NCI-H1092 (cell line): ENCODE measurements at regions not wholly inside any gene's neighbourhood (a gene's known extent, or its start where the extent isn't known, plus 50 kb on each side); places are given as distances from the start of the nearest gene placed in this dataset.
"Not testable (repeated sequence)": the region's sequence is repeated elsewhere in the genome, so short reads cannot be mapped to it uniquely, and the experiment has no call there.

ENCODE experiments used
- DNase-seq: peaks from one replicate; lab custom pipeline; 2025; lab: John Stamatoyannopoulos, UW

DNA sequence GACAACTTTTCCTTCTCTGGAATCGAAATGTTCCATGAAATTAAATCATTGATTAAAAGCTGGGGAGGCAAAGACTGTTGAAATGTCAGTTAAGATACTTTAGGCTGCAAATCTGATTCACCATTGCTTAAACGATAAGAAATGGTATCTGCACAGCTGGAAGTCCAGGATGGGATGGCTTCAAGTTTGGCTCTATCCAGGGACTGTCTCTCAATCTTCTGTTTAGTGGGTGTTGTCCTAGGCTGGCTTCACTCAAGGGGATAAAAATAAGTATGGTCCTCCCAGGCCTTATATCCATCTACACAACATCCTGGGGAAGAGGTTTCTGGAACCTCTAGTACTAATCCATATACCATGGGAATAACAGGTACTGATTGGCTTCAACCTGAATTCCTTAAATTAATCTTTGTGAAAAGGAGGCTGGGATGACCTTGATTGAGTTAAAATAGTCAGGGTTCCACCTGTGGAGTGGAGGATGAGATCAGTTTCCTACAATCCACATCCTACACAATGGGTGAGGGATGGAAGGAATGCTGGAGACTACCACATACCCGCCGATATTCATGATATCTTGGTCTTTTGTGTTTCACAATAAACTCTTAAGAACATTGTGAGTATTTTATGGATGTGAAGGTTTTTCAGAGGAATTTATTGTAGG is 156.0 kb upstream of the L3MBTL4 start:
- no peak for DNase-seq

GRCh38 chr18:6571239-6571602 is 156.5 kb upstream of the L3MBTL4 start:
- no peak for DNase-seq

- DNase-seq, result not testable (repeated sequence)
These were observed 157.3 kb upstream of the ARHGAP28 start for GRCh38 chr18:6572192-6572591.

DNA sequence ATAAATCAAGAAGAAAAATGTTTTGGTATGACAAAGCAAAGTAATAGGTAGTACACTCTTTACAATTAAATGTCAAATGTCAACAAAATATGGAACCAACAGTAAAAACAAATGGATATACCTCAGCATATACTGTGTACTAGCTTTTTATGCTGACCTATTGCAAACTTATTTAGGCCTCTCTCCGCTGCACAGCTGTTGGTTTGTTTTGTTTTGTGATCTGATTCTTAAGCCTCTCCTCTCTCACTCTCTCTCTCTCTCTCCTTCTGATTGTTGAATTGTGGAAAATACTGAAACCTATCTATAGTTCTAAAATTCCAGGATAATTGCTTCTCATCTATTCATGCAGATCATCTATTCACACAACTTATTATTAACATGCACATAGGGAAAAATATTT is 154.9 kb upstream of the ARHGAP28 start:
- no peak for DNase-seq

DNA sequence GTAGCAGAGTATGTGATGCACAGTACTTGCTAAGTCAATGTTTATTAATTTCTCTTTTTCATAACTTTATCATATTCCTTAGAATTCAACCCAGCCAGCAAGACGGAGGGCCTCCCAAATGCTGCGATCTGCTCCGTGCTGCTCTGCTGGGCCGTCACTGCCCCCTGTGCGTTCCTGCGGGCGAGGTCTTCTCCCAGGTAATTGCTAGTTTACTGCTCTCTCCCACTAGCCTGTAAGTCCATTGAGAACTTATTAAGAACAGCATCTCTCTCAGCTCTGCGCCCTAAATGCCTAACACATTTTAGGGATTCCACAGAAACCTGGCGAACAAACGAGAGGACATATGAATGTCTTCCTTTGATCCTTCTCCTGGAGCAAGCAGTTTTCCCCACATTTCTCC is 153.6 kb upstream of the ARHGAP28 start:
- DNase-seq, result no peak

DNA sequence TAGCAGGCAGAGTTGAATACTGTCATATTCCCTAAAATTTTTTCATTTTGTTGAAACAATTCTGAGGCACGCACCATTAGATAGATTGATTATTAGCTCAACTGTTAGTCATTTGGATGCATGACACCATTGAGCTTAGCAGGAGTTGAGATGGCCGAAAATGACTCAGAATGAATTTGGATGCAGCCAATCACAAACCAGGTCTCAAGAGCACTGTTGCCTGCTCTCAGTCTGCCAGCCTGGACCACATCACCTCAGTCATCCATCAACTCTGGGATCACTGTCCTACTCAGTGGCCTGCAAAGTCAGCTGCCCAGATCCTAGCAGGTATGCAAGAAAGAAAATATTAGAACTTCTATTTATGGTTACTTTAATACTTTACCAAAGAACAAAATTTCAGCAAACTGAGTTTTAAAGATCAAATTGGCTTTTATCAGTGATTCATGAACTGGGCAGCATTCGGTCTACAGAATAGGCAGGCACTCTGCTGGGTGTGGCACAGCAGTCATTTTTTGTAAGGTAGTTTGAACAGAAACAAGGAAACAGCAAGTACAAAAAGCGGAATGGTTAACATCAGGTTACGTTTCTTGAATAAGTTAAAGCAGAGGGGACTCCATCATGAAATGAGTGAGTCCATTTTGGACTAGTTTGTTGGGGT is 152.7 kb upstream of the ARHGAP28 start:
- no peak for DNase-seq

DNA sequence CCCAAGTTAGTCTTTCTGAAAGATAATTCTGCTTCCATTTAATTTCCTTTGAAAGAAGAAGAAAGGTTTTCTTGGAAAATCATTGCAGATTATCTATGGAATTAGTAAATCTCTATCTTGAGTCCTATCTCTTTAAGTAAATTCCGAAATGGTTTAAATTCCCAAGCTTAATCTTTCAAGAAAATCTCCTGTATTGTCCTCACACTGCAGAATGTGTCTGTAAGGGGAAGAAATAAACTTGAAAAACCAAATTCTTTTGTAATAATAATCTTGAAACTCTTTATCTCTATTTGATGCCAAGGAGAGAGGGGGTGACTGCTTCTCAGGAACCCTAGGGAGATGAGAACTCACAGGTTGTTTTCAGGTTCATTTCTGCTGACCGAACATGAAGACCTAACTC is 150.8 kb upstream of the ARHGAP28 start:
- DNase-seq, result no peak

GRCh38 chr18:6579486-6579885 is 150.0 kb upstream of the ARHGAP28 start:
- DNase-seq, result no peak

DNA sequence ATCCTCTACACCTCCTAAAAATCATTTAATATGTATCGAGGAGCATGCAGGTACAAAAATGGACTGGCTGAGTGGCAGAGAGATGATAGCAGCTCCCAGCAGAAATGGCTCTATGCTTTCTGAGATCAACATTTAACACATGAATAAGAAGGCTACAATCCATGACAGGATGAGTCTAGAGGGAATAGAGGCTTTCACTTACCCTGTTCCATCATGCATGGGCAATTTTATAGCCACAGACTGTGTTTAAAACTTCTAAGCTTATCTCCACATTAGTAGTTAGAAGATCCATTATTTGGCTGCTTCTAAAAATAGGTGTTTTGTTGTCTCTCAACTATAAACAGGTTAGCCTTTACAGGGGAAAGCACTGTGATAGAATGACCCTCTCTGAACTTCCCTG is 149.1 kb upstream of the ARHGAP28 start:
- no peak for DNase-seq

GRCh38 chr18:6589923-6590322 is 139.6 kb upstream of the ARHGAP28 start:
- no peak for DNase-seq

- no peak for DNase-seq
These were observed 139.2 kb upstream of the ARHGAP28 start for GRCh38 chr18:6590326-6590725.

GRCh38 chr18:6591491-6591890 is 138.0 kb upstream of the ARHGAP28 start:
- DNase-seq, result no peak

- DNase-seq, result no peak
These were observed 137.0 kb upstream of the ARHGAP28 start for GRCh38 chr18:6592522-6592921.

DNA sequence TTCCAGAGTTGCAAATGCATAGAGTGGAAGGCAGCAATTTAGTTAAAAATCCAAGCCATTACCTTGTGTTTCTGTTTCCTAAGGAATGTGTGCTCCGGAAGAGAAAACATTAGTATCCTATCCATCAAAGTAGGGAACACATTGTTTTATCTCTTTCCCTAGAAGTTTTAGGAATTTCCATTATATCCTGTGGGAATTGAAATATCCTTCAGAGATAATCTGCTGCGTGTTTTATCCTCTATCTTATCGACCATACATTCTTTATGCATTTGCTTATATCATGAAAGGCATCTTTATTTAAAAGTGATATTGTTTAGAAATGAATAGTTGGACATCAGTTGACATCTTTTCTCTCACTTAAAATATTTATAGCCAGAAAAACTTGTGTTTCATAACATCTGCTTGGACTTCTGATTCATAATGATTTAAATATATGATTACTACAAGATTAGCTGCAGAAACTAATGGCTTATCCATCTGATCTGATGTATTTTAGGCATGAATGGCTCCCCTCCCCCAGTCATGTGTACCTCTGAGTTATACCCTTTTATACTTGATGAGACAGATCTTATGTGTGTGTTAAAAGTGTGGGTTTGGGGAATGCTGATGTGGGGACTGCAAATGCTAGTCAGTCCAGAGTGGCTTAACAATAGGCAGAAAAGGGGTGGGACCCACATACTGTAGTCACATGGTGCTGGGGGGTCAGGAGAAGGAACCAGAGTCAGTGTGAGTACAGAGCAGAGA is 136.2 kb upstream of the ARHGAP28 start:
- no peak for DNase-seq

GRCh38 chr18:6595666-6596065 is 133.8 kb upstream of the ARHGAP28 start:
- no peak for DNase-seq

- no peak for DNase-seq
These were observed 130.9 kb upstream of the ARHGAP28 start for GRCh38 chr18:6598657-6599056.

DNA sequence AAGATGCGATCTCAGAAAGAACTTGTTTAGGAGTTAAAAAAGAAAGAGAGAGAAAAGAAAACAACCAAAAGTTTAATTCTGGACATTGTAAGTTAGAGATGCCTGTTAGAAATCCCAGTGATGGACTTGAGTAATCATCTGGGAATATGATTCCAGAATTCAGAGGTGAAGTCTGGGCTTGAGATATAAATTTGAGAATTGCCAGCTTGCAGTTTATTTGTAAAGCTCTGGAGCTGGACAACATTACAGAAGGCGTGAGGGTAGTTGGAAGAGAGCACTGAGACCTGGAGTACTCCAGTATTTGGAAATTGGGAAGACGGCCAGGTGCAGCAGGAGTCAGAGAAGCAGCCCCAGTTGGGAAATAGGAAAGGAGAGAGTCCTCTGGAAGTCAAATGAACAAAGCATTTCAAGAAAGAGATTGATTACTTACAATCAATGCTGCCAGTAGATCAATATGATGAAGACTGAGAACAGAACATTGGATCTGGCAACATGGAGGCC is 128.8 kb upstream of the ARHGAP28 start:
- no peak for DNase-seq

- no peak for DNase-seq
These were observed 128.3 kb upstream of the ARHGAP28 start for GRCh38 chr18:6601241-6601640.

DNA sequence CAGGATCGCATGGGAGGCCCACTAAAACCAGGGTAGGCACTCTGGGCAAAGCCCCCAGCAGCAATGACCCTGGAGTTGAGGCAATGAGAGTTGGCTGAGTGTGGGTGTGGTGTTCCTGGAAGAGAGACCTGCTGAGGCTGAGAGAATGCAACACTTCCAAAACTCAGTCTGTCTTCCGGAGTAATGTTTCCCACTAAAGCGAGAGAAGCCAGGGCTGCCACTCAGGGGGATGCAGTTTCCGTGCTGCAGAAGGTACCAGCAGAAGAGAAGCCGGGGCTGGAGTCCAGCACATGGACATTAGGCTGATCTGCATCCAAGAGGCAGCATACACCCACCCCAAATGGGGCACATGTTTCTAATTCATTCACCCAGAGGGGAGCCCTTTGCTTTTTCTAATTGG is 127.2 kb upstream of the ARHGAP28 start:
- no peak for DNase-seq

- DNase-seq, result no peak
These were observed 125.0 kb upstream of the ARHGAP28 start for GRCh38 chr18:6604573-6604941.

GRCh38 chr18:6605115-6605869 is 124.2 kb upstream of the ARHGAP28 start:
- no peak for DNase-seq

DNA sequence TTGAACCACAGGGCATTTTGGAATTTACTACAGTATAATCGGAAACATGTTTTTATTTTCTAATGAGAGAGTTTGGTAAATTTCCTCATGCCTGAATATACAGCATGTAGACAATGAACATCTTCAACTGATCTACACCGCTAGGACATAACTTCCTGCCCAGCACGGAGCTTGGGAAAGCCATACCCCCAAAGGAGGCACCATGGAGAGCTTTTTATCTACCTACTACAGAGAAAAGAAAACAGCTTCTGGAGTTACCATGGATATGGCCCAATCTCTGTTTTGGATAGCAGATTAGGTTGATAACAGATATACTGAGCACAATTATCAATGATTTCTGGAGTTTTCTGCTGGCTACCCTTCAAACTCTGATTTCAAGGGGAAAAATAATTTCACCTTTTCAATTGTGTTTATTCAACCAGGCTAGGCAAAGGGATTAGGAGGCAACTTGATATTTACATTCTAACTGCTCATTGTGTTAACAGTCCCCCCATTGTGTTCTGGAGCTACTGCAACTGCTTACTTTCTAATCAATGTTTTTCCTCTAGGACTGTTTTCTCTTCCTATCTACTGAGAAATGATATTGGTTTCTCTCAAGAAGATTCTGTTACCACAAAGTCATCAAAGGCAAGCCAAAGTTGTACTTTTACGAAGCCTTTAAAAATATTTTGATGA is 123.0 kb upstream of the ARHGAP28 start:
- no peak for DNase-seq
